NCI-H82 treated with DMSO at 0.1 percent for 48 hours (cell line): ENCODE measurements at regions not wholly inside any gene's neighbourhood (a gene's known extent, or its start where the extent isn't known, plus 50 kb on each side); places are given as distances from the start of the nearest gene placed in this dataset.
"Not testable (repeated sequence)": the region's sequence is repeated elsewhere in the genome, so short reads cannot be mapped to it uniquely, and the experiment has no call there.

Experiments
- DNase-seq: peaks from one replicate; lab custom pipeline; 2025; ENCODE audit not compliant: unreplicated experiment; lab: John Stamatoyannopoulos, UW

- DNase-seq, result no peak
These were observed 555.8 kb upstream of the SALL3 start for GRCh38 chr18:78423811-78424210.

GRCh38 chr18:78424403-78425018 lies 555.1 kb upstream of the SALL3 start:
- DNase-seq, result no peak

- no peak for DNase-seq
These were observed 554.6 kb upstream of the SALL3 start for GRCh38 chr18:78425019-78425412.

DNA sequence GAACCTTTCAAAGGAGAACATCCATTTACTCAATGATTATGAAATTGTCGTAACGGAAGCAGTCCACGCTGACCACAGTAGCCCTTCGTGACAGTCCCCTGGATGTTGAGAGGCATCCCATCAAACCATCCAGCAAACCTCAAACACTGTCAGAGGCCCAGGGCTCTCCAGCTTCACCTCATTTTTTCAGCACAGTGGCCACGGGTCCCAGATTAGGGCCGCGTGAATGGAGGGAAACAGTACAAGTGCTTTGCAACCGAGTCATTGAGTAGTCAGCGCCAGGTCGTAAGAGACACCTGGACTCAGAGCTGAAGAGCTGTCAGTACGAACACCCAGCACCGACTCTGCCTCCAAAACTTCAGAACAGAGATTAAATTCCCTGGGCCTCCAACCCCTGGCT lies 552.5 kb upstream of the SALL3 start:
- DNase-seq, result no peak

DNA sequence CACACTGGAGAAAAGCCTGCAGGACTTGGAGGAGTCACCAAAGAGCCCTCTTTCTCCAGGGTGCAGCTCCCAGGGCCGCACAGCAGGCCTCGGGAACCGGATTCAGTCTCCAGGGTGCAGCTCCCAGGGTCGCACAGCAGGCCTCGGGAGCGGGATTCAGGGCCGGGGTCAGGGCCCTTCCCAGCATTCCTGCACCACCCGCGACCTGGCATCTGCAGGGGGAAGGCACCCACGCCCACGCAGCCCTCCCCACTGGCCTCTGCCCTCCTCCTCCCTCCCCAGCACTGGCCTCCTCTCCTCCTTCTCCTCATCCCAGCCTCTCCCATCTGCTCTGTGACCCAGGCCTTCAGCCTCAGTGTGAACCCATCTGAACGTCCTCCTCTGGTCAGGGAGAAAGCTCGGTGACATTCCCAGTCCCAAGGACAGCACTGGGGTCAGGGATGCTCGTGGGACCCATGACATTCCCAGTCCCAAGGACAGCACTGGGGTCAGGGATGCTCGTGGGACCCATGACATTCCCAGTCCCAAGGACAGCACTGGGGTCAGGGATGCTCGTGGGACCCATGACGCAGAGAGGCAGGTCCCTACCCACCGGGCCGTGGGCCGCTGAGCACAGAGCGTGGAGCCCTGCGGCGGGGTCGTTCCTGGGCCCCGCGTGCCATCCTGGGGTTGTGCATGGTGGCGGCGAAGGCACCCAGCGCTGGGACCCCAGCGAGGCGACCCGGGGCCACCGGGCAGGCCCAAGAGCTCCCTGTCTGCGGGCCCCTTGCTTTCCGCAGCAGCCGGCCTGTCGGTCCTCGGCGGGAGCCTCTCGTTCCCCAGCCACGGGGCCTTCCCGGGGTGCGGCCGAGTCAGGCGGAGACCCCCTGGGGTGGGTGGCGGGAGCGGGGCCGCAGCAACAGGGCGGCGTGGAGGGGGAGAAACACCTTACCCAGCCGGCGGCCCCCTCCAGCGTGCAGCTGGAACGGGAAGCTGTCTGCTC lies 550.2 kb upstream of the SALL3 start:
- DNase-seq, result no peak

- DNase-seq, result no peak
These were observed 549.4 kb upstream of the SALL3 start for GRCh38 chr18:78430131-78430758.

- DNase-seq, result no peak
These were observed 548.0 kb upstream of the SALL3 start for GRCh38 chr18:78431606-78432005.

DNA sequence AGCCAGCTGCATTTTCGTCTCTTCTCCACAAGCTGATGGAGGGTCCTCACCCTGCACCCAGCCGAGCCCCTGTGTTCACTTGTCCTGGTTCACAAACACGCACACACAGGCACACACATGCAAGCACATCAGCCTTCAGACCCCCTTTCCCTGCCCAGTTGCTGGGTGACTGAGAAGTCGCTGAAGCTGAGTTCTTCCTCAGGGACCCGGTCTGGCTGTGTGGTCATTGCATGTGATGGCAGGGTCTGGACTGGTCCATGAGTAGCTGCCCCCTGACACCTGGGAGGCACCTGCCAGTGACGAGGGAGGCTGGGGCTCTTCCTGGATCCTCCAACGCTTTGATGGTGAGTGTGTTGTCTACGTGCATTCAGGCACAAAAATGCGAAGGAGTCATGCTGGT lies 546.1 kb upstream of the SALL3 start:
- DNase-seq, result no peak

DNA sequence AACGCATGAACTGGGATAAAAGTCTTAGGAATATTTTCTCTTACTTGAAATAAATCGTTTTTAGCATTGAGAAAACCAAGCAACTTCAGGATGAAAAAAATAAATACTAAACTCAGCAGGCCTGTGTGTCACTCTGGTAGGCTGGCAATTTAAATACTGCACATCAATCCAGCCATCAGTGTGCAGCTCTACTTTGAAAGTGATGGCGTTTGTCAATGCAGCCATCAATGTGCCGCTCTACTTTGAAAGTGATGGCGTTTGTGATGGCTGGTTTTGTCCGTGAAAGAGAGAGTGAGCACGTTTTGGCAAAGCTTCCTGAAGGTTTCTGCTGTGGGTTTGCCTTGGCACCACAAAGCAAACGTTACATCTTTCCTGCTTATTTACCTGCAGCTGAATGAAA lies 543.5 kb upstream of the SALL3 start:
- no peak for DNase-seq

DNA sequence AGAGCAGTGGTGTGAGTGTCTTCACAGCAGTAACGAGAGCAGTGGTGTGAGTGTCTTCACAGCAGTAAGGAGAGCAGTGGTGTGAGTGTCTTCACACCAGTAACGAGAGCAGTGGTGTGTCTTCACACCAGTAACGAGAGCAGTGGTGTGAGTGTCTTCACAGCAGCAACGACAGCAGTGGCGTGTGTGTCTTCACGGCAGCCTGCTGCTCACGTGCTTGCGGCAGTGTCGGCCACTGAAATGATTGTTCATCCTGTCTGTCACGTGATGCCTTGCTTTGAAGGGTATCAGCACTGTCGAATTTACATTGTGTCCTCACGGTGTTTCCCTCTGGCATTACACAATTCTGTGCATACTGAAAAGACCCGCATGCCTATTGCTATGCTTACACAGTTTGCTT lies 541.4 kb upstream of the SALL3 start:
- DNase-seq, result not testable (repeated sequence)

- DNase-seq, result no peak
These were observed 533.7 kb upstream of the SALL3 start for GRCh38 chr18:78445880-78446279.

DNA sequence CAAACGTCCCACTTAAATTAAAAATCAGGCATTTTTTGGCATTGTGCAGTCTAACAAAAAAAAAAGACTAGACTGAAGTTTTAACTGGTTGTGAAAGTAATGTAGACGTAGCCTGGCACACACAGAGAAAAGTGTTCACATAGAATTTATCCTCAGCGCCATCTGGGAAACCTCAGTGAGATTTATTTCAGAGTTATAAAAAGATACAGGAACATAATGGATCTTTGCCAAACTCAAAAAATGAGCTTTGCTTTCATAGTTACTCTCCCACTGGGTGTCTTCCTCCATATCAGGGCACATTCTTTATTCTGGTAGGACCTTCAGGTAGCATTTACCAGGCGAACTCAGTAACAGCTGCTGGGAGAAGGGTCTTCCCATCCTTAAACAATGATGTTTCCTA lies 532.4 kb upstream of the SALL3 start:
- no peak for DNase-seq

DNA sequence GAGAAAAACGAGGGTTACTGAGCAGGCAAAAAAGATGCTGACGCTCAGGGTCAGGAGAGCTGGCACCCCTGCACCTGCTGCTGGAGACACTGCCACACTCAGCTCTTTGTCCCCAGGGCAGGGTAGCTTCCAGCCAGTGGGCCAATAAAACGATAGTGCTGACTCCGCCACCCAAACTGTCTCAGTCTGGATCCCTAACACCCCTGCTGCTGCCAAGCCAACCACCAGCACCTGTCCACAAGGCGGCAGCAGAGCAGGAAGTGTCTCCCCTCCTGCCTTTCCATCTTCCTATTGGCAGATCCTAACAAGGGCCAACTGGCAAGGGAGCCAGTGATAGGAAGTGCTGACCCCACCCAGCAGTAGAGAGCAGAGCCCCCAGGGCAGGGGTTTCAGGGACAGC lies 531.5 kb upstream of the SALL3 start:
- DNase-seq, result no peak

DNA sequence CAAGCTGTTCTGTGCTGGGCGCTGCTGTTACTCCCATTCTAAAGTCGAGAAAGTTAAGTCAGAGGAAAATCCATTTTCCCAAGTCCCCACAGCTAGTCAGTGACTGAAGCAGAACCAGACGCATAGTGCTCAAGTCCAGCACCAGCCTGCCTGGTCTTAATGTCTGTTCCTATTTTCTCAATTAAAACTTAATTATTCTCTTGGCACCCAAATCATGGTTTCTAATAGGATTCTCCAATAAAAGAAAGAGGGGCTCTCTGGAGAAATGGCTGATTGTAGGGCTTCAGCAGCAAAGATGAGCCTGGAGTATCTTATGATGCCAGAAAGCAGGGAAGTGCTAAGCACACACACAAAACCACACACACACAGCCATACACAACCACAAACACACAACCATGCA lies 531.0 kb upstream of the SALL3 start:
- no peak for DNase-seq

DNA sequence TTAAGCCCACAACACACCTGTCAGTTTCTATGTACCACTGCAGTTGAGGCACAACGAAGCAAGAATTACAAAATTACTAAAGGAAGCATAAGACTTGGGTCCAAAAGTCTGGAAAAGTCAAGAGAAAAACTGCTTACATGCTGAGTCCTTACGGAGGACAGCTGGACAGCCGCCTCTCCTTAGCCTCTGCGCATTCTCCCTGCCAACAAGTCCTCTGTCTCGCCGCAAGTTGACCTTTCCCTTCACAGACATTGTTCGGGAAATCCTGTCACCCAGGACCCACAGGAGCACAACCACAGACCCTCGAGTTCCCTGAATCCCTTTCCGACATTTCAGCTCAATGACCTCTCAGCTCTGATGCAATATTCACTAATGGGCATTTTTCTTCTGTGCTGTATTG lies 525.4 kb upstream of the SALL3 start:
- no peak for DNase-seq

- DNase-seq, result no peak
These were observed 524.2 kb upstream of the SALL3 start for GRCh38 chr18:78455386-78455785.

DNA sequence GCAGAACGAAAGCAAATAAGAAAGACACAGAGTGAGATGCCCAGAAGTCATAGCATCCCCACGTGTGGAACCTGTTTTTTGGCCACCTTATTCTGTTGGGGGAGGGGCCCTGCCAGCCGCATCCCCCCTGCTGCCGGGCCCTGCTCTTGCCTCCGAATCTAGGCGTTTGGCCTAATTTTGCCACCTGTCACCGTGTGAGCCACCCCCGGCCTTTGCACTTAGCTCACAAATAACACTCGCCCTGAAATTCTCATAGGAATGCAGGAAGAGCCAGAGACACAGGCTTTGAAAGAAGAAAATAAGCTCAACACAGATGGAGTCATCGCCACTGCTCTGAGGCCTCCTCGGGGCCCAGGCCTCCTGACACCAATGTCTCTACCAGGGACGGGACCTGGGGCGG lies 522.6 kb upstream of the SALL3 start:
- no peak for DNase-seq

GRCh38 chr18:78457731-78458130 lies 521.9 kb upstream of the SALL3 start:
- no peak for DNase-seq

DNA sequence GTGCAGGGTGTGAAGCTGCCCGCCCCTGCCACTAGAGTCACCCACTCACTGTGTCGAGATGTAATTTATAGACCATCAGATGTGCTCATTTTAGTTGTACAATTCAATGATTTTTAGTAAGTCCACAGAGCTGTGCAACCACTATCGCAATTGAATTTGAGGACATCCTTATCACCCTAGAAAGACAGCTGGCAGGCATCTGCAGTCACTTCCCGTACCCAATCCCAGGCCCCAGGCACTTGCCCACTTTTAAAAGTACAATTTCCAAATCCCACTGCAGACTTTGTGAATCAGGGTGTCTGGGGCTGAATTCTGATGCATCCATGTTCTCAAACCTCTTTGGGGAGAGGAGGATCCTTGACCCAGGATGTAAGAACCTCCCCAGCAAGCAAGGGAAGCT lies 521.3 kb upstream of the SALL3 start:
- DNase-seq, result no peak

- no peak for DNase-seq
These were observed 520.0 kb upstream of the SALL3 start for GRCh38 chr18:78459668-78460067.

GRCh38 chr18:78460558-78460957 lies 519.1 kb upstream of the SALL3 start:
- no peak for DNase-seq

- no peak for DNase-seq
These were observed 506.1 kb upstream of the SALL3 start for GRCh38 chr18:78473563-78473962.
